AG10803 (cell line): ENCODE measurements at regions not wholly inside any gene's neighbourhood (a gene's known extent, or its start where the extent isn't known, plus 50 kb on each side); places are given as distances from the start of the nearest gene placed in this dataset.

ENCODE experiments used
- DNase-seq: peaks from one replicate; pipeline ENCODE4 v3.0.0; 2010; ENCODE audit warnings: low read depth
- H3K4me3 ChIP-seq: 2 replicates; pipeline ENCODE4 v1.5.1; 2011; ENCODE audit warnings: mild to moderate bottlenecking, low read length, control low read depth
- CTCF ChIP-seq: conservative IDR thresholded peaks from 2 replicates; pipeline ENCODE4 v1.5.1; 2011; ENCODE audit warnings: mild to moderate bottlenecking, low read length, control low read depth, inconsistent platforms

- DNase-seq = no peak
- H3K4me3 ChIP-seq = no peak overlapping the region
- TF ChIP-seq CTCF = no peak
Measured at GRCh38 chr2:8266563-8266962, 415.3 kb upstream of the ID2 start.

- H3K4me3 ChIP-seq = no peak overlapping the region
- DNase-seq = no peak
- TF ChIP-seq CTCF = no peak
Measured at GRCh38 chr2:8267048-8267447, 414.8 kb upstream of the ID2 start.

- no peak overlapping the region for H3K4me3 ChIP-seq
- TF ChIP-seq CTCF = no peak
- no peak for DNase-seq
Measured at GRCh38 chr2:8267721-8268120, 414.1 kb upstream of the ID2 start.

- DNase-seq = peak; percentile 63
- H3K4me3 ChIP-seq = no peak overlapping the region
- no peak for TF ChIP-seq CTCF
Measured at GRCh38 chr2:8268172-8268783, 413.6 kb upstream of the ID2 start.

GRCh38 chr2:8270699-8271098 lies 411.2 kb upstream of the ID2 start:
- no peak overlapping the region for H3K4me3 ChIP-seq
- no peak for TF ChIP-seq CTCF
- no peak for DNase-seq

GRCh38 chr2:8271461-8271860 lies 410.4 kb upstream of the ID2 start:
- DNase-seq = no peak
- no peak overlapping the region for H3K4me3 ChIP-seq
- no peak for TF ChIP-seq CTCF

- no peak for DNase-seq
- no peak for TF ChIP-seq CTCF
- H3K4me3 ChIP-seq = no peak overlapping the region
Measured at GRCh38 chr2:8276026-8276425, 405.8 kb upstream of the ID2 start.
